HL-60 (cell line): ENCODE measurements at regions not wholly inside any gene's neighbourhood (a gene's known extent, or its start where the extent isn't known, plus 50 kb on each side); places are given as distances from the start of the nearest gene placed in this dataset.
"Not testable (repeated sequence)": the region's sequence is repeated elsewhere in the genome, so short reads cannot be mapped to it uniquely, and the experiment has no call there.

Source experiments
- CTCF ChIP-seq: IDR thresholded peaks from one replicate; pipeline ENCODE4 v1.5.1; 2011; ENCODE audit warnings: low read length, control low read depth, inconsistent platforms; ENCODE audit not compliant: insufficient read depth
- POLR2AphosphoS5 ChIP-seq: IDR thresholded peaks from 2 replicates; pipeline ENCODE4 v1.6.1; 2012; ENCODE audit warnings: low read depth
- REST ChIP-seq: IDR thresholded peaks from 2 replicates; pipeline ENCODE4 v1.6.1; 2012; ENCODE audit warnings: low read depth; ENCODE audit not compliant: insufficient replicate concordance
- SPI1 ChIP-seq: IDR thresholded peaks from 2 replicates; pipeline ENCODE4 v1.6.1; 2012; ENCODE audit warnings: low read depth, mild to moderate bottlenecking, borderline replicate concordance

- TF ChIP-seq CTCF, SPI1, POLR2AphosphoS5, REST: not testable (repeated sequence)
Measured at GRCh38 chr16:21539107-21539618, 60.2 kb upstream of the METTL9 start.
